ENCODE measurements at regions not wholly inside any gene's neighbourhood (a gene's known extent, or its start where the extent isn't known, plus 50 kb on each side); places are given as distances from the start of the nearest gene placed in this dataset.

DNA sequence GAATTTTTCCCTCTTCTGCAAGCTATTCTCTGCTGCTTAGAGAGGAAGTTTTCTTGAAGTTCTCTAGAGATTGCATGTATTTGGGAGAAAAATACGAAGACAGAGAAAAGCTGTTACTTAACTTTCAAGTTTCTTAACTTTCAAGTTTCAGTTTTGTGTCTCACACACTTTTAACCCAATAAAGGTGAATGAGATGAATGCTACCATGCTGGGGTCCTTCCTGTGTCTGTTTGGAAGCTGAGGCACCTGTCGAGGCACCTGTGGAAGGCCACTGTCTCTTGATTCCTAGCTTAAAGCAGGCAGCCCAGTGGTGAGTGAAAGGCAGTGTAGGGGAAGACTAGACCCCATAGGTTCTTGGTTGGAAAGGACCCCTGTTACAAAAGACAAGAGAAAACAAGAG lies 372.8 kb upstream of the JARID2 start:
- no peak for TF ChIP-seq GATA2 (IDR thresholded peaks at IDR 0.05; ENCODE audit: low read depth, low read length)
- TF ChIP-seq GATA3 (IDR thresholded peaks at IDR 0.05; ENCODE audit: low read depth, low read length) = no peak
